22Rv1 (cell line): ENCODE measurements at regions not wholly inside any gene's neighbourhood (a gene's known extent, or its start where the extent isn't known, plus 50 kb on each side); places are given as distances from the start of the nearest gene placed in this dataset.

Experiments
- ZFX ChIP-seq: fragments of 450-650 bp; IDR thresholded peaks from 2 replicates; pipeline ENCODE4 v1.6.1; 2017; ENCODE audit warnings: antibody characterized with exemption, borderline replicate concordance
- TF ChIP-seq, protein P1 (sequence below): fragments of 450-650 bp; IDR thresholded peaks from 2 replicates; pipeline ENCODE4 v1.5.1; 2017; ENCODE audit warnings: mild to moderate bottlenecking

DNA sequence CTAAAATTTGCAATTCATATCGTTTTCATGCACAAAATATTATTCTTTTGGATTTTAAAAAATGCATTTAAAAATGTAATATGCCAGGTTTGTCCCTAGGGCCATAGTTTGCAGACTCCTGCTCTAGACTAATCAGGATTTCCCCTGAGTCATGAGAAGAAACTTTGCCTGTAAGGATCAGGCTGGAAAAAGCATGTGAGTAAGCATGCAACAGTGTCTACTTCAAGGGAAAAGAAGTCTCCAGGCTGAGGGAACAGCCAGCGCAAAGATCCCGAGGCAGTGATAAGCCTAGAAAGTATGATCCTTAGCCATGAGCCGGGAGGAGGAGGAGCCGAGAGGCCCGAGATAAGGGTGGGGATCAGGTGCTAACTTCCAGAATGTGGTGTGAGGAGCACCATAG is 382.8 kb upstream of the CFAP20DC start:
- TF ChIP-seq, protein P1, sequence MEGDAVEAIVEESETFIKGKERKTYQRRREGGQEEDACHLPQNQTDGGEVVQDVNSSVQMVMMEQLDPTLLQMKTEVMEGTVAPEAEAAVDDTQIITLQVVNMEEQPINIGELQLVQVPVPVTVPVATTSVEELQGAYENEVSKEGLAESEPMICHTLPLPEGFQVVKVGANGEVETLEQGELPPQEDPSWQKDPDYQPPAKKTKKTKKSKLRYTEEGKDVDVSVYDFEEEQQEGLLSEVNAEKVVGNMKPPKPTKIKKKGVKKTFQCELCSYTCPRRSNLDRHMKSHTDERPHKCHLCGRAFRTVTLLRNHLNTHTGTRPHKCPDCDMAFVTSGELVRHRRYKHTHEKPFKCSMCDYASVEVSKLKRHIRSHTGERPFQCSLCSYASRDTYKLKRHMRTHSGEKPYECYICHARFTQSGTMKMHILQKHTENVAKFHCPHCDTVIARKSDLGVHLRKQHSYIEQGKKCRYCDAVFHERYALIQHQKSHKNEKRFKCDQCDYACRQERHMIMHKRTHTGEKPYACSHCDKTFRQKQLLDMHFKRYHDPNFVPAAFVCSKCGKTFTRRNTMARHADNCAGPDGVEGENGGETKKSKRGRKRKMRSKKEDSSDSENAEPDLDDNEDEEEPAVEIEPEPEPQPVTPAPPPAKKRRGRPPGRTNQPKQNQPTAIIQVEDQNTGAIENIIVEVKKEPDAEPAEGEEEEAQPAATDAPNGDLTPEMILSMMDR: no peak
- no peak for TF ChIP-seq ZFX
